ENCODE measurements at regions not wholly inside any gene's neighbourhood (a gene's known extent, or its start where the extent isn't known, plus 50 kb on each side); places are given as distances from the start of the nearest gene placed in this dataset.
"Not testable (repeated sequence)": the region's sequence is repeated elsewhere in the genome, so short reads cannot be mapped to it uniquely, and the experiment has no call there.

DNA sequence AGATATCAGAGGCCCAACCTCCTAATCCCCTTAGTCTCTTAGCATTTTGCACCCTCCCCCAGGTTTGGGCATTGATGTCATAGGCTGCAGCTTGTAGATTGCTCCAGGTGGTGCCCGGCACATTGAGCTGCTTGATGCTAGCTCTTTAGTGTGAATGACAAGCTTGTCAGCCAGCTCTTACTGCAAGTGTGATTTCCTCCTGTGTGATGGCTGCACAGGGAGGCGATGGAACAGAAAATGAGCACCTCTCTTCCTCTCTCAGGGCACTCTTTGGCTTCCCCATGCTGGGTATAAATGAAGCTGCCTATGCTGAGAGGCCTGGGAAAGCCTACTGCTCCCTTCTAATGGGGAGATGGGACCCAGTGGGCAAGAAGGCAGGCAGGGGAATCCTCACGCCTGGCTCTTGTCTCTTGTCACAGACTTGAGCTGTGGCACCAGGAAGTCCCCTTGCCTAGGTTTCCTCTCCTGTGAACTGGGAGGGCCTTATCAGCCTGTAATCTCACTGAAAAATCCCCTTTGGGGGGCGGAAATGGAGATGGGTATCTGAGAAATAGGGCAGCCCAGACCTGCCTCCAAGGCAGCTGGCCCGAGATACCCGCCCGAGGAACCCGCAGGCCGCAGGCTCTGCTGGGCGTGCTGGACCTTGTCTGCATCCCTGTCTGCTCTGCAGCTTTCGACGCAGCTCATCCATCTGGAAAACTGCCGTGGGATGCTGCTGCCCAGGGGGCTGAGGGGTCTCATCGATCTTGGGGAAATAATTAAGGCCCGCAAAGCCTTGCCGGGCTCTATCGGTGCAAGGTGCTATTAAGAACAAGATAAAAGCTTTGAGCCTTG is 163.5 kb upstream of the CXCR4 start:
- DNase-seq (ENCODE audit: low read depth) = peak; percentile 53

DNA sequence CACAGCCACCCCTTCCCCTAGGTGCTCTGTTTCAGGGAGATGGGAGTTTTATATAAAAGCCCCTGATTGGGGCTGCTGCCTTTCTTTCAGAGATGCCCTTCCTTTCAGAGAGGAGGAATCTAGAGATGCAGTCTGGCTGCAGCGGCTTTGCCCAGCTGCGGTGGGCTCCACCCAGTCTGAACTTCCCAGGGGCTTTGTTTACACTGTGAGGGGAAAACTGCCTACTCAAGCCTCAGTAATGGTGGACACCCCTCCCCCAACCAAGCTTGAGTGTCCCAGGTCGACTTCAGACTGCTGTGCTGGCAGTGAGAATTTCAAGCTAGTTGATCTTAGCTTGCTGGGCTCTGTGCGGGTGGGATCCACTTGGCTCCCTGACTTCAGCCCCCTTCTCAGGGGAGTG is 148.4 kb upstream of the CXCR4 start:
- DNase-seq (ENCODE audit: low read depth) = not testable (repeated sequence)

DNA sequence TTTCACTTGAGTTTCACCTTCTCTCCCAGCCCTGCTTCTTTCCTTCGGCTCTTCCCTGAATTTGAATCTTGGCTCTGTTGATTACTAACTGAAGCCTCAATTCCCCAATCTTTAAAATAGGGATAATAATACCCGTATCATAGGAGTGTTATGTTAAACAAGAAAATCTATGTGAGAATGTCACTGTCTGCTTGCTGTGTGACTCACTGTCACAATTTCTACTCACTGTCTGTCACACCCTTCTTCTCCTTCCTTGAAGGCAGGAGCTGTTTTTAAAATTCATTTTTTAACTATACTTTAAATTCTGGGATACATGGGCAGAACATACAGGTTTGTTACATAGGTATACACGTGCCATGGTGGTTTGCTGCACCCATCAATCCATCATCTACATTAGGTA is 141.6 kb upstream of the CXCR4 start:
- no peak for DNase-seq (ENCODE audit: low read depth)

DNA sequence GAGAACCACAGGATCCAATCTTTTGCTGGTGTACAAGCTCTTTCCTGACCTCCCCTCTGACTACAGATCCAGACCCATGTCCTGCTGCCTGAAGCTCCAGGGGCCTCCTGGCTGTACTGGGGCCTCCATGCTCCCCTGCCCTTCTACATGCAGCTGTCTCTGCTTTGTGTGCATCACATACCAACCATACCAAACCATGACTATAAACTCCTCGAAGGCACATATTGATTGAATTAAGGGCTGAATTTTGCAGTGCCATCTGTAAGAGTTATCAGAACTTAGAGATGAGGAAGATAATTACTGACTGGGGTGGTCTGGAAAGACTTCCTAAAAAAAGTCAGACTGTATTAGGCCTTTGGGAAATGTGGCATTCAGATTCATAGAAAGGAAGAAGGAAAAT is 139.9 kb upstream of the CXCR4 start:
- no peak for DNase-seq (ENCODE audit: low read depth)

DNA sequence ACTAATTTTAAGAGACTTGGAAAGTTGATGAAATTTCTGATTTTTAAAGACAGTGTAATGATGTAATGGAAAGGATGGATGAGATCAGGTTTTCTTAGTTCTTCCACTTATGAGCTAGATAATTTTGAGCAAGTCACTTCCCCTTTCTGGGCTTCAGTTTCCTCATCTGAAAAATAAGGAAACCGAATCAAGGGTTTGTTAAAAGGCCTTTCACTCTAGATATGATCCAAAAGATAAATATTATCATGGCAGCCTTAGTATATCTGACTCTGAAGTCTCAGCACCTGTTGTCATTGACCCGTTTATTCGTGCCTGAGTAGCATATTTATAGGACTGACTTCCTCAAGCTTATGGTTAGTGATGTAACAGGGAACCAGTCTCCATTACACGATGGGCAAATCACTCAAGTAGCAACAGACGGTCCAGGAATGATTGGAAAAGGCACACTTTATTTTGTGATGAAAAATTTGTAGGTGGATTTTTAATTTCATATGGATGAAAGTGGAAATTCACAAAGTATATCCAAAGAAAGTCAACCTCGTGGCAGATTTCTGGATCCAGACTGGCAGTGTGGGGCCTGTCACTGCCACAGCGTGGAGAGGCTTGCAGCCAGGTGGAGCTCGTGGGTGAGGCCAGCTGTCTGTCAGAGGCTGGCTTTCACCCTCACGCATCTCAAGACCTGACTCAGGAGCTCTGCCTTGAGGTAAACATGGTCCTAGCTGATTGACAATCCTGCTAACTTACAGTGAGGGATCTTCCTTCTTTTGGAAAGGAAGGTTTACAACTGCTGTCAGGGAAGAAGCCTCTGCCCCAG is 137.9 kb upstream of the CXCR4 start:
- DNase-seq (ENCODE audit: low read depth) = no peak

DNA sequence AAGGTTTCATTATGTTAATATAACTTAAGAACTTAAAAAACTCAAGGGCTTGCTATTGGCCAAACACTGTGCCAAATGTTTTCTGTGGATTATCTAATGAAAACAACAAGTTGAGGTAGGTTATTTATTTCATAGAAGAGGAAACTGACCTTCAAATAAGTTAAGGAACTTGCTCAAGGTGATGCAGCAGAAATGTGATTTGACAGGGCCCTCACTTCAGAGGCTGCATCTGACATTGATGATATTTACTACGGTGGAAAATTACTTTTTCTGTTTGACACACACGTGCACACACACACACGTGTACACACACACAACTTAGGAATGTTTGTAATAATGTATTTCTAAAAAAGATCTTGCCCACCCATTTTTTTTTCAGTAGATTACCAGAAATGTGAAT is 137.2 kb upstream of the CXCR4 start:
- DNase-seq (ENCODE audit: low read depth) = no peak

DNA sequence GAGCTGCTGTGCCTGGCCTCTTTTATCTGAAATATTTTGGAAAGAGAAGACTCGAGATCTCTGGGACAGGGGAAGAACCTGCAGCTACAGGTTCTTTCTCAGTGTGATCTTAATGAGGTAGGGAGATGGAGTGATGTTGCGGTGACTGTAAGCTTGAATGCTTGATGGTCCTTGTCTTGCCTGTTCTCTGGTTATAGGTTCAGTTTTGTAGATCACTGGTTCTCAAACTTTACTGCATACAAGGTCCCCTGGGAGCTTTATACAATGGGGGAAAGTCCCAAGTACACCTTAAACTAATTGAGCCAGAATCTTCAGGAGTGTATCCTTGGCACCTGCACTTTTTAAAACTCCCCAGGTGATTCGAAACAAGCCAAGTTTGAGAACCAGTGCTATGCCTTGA is 136.7 kb upstream of the CXCR4 start:
- no peak for DNase-seq (ENCODE audit: low read depth)

DNA sequence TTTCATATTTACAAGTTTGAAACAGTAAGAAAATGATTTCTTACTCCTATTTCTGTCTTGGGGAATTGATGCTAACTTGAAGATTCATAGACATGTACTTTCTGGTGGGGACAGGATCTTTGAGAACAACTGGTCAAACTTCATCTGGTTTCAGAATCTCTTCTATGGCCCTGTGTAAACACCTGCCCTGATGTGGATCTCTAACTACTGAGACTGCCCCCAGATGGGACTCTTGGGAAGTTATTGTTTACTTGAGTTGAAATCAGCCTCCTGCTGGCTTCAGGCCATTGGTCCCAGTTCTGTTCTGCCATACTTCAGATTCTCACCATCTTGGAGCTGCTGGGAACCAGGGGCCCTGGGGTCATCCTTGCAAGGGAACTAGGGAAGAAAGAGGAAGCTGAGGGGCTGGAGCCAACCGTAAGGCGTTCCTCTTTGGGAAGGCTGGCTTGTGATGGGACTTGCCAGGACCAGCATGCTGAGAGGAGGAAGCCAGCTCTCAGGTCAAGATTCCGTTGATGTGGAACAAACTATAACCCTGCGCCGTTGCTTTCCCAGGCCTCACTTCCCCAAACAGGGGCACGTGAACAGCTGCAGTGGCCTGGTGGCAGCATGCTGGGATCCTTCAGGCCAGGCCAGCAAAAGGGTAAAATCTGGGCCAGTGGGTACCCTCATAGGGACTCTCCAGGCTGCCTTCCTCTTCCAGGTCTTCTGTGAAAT is 135.5 kb upstream of the CXCR4 start:
- no peak for DNase-seq (ENCODE audit: low read depth)

DNA sequence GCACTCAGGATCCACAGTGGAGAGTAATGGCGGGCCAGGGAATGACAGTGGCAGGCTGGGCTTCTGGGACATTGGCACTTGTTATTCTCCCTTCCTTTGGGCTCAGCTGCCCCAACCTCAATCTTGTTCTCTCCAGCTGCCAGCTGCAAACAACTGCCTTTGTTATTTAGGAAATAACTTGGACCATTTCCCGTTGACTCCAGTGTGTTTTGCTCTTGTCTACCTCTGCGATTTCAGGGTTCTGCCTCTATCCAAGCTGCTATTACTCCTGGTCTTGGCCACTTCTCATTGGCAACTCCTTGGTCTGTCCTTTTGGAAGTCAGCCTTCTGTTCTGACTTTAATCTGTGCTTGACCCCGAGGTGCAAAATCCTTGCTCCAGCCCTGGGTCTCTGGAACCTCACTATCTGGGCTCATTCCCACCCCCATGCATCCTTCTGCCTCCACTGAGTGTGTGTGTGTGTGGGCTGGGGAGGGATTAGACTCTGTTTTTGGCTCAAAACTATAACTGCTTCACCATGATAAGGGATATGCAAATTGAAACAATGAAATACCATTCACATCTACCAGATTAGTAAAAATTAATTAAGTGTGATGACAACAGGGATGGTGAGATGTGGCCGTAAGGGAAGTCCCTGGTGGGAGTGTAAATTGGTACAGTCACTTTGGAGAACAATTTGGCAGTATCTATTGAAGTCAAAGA is 134.1 kb upstream of the CXCR4 start:
- no peak for DNase-seq (ENCODE audit: low read depth)

DNA sequence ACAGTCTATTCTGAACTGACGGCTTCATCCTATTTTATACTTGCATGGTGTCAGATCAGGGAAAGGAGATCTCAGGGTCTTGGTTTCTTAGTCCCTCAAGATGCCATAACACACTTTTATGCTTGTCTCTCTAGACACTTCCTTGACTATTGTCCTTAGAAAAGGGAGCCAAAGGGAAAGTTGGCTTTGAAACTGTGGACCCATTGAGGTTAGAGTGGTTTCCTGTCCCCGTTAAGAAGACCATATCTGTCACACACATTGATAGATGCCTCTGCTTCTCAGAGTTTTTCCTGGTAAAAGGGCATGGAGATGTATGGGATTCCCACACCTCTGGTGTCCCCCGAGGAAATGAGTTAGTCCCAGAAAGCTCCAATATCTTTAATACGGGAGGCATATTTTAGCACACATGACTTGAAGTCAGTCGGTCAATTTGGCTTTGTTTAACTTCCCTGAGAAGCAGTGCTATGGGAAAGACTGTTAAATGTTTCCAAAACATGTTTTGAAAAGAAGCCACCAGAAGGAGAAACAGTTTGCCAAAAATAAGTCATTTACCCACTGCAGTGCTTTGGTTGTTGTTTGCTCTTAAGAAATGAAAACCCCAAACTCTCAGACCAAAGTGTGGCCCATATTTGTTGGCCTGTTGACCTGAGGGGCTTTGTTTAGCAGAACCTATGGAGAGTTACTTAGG is 133.4 kb upstream of the CXCR4 start:
- DNase-seq (ENCODE audit: low read depth) = no peak

DNA sequence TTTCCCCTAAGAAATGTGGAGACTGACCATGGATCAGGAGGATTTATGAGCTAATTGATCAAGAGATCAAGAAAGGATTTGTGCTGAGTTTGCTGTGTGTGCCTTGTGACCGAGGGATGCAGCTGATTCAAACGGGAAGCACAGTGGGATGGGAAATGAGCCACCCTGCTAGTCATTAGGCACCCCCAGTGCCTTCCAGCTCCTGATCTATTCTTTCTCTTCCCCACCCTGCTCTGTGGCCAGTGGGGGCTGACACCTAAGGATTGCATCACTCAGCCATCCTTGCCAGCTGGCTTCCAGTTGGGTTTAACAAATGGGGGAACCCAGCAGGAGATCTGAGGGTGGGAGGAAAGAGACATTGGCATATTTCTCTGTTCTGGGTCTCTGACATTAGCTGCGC is 132.2 kb upstream of the CXCR4 start:
- no peak for DNase-seq (ENCODE audit: low read depth)

DNA sequence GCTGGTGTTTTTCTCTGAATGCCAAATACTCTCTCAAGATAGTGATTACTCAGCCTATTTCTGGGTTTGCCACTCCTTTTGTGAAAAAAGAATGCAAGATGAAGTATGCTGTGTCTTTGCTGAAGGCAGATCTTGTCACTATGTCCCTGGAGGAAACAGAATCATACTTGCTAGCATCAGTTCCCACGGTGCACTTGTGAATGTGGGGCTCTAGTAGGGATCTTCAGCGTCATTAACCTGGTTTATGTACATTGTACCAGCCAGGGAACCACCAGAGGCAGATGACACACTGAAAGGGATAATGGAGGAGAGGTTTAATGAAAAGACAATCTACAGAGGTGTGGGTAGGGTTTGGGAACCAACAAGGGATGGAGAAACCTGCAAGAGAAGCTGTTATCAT is 131.0 kb upstream of the CXCR4 start:
- DNase-seq (ENCODE audit: low read depth) = no peak

DNA sequence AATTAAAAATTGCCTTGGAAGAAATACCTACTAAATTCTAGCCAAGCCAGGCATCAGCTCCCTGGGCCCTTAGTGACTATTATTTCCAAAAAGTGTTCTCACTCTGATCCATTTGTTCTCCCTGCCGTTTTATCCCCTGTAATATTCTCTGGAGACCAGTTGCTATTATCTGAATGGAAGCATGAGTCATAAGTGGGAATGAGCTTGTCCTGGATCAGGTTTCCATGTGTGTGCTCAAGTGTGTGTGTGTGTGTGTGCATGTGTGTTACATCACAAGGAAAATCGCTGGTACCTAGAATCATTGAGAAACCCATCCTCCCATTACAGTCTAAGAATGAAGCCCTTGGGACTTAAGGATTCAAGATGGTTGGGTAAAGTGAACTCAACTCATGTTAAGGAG is 130.3 kb upstream of the CXCR4 start:
- DNase-seq (ENCODE audit: low read depth) = no peak

DNA sequence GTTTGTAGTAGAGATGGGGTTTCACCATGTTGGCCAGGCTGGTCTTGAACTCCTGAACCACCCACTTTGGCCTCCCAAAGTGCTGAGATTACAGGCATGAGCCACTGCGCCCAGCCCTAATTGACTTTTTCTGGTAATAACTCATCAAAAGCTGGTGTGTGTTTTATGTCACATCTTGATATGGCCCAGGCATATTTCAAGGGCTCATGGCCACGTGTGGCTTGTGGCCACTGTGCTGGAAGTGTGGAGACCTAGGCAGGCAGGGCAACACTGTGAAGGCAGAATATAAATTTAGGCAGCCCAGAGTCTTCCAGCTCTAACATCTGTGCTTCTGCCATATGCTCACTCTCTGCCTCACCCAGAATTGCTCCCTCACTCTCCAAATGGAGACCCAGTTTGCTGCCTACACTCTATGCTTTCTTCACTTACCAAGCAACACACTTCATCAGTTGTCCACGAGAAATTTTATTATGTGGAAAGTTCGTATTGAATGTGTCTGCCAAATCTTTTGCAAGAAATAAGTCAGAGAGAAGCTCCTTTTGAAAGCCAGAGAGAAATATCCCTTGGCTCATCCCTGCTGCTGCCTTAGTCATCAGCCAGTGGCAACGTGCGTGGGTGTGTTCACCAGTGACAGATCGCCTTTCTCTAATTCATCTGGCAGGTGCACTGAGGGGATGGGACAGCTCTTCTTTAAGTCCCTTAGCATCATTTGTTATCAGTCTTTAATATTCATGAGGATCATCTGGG is 129.4 kb upstream of the CXCR4 start:
- no peak for DNase-seq (ENCODE audit: low read depth)

DNA sequence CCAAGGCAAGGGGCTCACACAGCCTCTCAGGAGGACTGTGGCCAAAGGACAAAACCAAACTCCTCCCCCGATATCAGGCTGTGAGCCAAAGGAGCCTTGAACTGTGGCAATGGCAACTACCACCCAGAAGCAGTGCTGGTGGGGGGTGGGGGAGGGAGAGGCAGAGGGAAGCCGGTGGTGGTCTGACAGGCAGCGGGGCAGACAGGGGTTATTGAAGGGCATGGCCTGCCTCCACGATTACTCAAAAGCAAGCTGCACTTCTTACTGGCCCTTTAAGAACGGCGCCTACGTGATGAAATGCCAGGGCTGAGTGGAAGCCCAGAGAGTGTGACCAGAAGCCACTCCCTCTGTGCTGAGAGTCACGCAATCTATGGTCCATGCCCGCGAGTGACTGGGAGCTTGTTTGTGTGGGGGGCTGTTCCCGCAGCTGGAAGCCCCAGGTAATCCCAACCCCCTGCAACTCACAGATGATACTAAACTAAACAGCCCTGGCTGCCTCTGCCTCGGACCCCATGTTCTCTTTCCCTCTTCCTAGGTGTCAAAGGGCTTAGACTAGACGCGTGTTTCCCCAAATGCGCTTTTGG is 128.2 kb upstream of the CXCR4 start:
- DNase-seq (ENCODE audit: low read depth) = no peak

DNA sequence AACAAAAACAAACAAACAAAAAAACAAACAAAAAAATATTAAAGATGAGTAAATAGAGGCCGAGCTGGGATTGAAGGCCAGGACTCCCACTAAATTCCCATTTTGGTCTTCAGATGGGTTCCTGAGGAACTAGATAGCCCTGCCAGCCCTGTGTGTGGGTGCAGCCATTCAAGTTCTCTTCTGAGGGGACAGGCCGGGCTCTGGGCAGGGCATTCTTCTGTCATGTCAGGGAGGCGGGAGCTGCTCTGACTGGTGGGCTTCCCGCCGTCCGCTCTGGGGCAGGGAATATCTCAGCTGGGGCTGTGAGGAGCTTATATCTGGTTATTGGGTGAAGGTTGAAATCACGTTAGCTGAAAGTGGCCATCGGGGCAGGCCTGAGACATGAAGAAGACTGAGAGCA is 127.3 kb upstream of the CXCR4 start:
- DNase-seq (ENCODE audit: low read depth) = no peak

DNA sequence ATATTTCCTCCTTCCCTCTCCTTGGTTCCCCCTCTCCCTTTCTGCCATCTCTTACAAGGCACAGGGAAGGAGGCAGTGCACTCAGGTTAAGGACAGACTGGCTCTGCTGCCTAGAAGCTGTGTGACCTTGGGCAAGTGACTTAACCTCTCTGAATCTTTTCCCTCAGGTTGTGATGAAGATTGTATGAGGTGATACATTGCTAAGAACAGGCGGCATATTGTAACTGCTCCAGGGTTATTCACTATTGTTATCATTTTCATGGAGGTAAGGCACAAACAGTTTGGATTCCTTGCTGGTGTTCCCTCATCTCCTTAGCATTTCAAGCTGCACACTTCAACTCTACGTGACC is 126.6 kb upstream of the CXCR4 start:
- no peak for DNase-seq (ENCODE audit: low read depth)

DNA sequence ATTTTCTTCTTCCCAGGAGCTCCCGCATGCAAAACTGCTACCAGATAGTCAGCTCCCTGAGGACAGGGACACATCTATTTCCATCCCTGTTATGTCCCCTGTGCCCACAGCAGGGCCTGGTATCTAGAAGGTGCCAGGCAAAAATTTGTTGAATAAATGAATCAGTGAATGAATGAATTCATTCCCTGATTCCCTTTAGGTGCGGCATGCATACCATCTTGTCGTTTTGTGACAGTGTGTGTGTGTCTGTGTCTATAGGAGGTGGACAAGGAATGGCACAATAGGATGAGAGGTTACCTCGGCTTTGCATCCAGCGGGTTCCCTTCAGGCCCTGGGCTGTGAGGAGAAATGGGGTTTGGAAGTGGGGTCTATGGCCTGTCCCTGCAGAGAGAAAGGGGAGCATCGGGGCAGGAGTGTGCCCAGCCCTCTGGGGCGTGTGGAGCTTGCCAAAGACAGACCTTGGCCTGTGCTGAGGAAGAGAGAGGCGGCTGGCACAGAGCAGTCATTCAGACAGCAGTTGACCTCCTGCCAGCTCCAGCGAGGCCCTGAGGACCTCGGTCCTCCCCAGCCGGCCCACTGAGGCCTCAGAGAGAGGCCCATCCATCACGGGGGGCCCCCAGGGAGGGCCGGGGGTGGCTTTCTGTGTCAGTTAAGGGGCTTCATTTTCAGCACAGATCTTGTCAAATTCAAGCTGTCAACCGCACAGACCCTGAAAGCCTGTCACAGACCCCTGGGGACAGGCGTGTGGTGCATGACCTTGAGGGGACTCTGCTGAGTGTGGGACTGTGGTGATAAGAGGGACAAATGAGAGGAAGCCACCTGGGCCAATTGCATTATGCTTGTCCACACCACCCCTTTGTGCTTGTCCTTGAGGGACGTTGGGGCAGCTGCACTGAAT is 125.9 kb upstream of the CXCR4 start:
- DNase-seq (ENCODE audit: low read depth) = no peak

DNA sequence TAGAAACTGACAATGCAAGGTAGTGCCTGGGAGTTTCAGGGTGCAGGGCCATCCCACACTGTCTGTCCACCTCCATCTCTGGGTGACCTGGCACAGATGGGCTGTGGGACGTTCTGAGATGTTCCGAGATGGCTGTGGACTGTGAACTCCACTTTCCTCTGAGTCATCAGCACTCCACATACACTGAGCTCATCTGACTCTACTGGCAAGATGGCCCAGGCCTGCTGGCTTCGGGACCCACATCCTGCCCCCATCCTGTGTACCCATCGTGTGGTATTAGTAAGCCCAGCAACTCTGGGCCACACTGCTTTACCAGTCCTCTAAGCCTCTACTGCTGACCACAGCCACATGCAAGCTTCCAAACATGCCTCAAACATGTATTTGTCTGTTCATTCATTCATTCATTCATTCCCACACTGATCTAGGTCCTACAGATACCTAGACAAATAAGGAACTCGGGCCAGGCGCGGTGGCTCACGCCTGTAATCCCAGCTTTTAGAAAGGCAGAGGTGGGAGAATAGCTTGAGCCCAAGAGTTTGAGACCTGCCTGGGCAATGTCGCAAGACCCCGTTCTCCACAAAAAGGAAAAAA is 124.8 kb upstream of the CXCR4 start:
- peak; percentile 38 for DNase-seq (ENCODE audit: low read depth)
